DOHH2 (cell line): ENCODE measurements at regions not wholly inside any gene's neighbourhood (a gene's known extent, or its start where the extent isn't known, plus 50 kb on each side); places are given as distances from the start of the nearest gene placed in this dataset.

Experiments
- CTCF ChIP-seq: fragments of 200-600 bp; sonication (generic); IDR thresholded peaks from one replicate; pipeline ENCODE4 v1.5.1; 2014; ENCODE audit warnings: antibody characterized with exemption, mild to moderate bottlenecking, low read depth, low read length; ENCODE audit not compliant: poor library complexity, severe bottlenecking
- EZH2phosphoT487 ChIP-seq: fragments of 200-600 bp; sonication (generic); IDR thresholded peaks from 2 replicates; pipeline ENCODE4 v1.6.1; 2017; ENCODE audit warnings: borderline replicate concordance, mild to moderate bottlenecking, antibody characterized with exemption, low read length, moderate library complexity, mixed read lengths

DNA sequence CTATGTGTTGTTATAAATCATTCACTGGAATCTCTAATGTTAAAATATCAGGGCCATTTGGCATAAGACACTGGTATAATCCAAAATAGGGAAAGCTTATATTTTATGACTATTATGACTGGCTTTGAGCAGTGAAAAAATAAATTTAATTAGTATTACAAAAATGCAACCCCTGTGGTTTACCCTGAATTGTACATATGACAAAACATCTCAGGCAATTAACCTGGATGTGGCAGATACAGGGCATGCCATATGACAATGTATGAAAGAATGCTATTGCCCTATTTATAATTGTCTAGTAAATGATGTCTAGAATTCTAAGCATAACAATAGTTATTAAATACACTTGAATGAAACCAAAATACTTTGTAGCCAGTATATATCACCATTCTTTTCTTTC, 532.5 kb upstream of the ADGRL4 start:
- no peak for TF ChIP-seq CTCF
- TF ChIP-seq EZH2phosphoT487, result no peak
